Breast epithelium (tissue), 4 donors: ENCODE measurements at regions not wholly inside any gene's neighbourhood (a gene's known extent, or its start where the extent isn't known, plus 50 kb on each side); places are given as distances from the start of the nearest gene placed in this dataset.

Experiments used
- DNase-seq, 2 donors: peaks; one replicate each; pipeline ENCODE4 v3.0.0-alpha.2; 2019; ENCODE audit warnings: low spot score in 2 of 2
- H3K27ac ChIP-seq, 2 donors: fragments of 200-600 bp; sonication (generic) in 1 of 2; one replicate each; pipeline ENCODE4 v1.5.1; 2016 to 2019; ENCODE audit warnings: mild to moderate bottlenecking in 1 of 2
- H3K27me3 ChIP-seq, 2 donors: fragments of 200-600 bp; sonication (generic) in 1 of 2; one replicate each; pipeline versions ENCODE4 v1.5.1 to v1.6.0; 2017 to 2019; ENCODE audit warnings: control low read depth in 1 of 2, mild to moderate bottlenecking in 1 of 2
- H3K36me3 ChIP-seq: fragments of 200-600 bp; one replicate; pipeline ENCODE4 v1.5.1; 2019
- H3K4me1 ChIP-seq, 2 donors: fragments of 200-600 bp; sonication (generic); one replicate each; pipeline ENCODE4 v1.5.1; 2016 to 2019; ENCODE audit warnings: control low read depth in 1 of 2
- H3K4me3 ChIP-seq, 3 donors: fragments of 200-600 bp; sonication (generic); 1 replicate in 2 of 3; 2 replicates in 1 of 3; pipeline ENCODE4 v1.5.1; 2016 to 2019; ENCODE audit warnings: mild to moderate bottlenecking in 3 of 3, moderate library complexity in 2 of 3
- H3K9me3 ChIP-seq, 2 donors: fragments of 200-600 bp; sonication (generic) in 1 of 2; one replicate each; pipeline ENCODE4 v1.5.1; 2016 to 2019; ENCODE audit warnings: control low read depth in 1 of 2
- POLR2A ChIP-seq: fragments of 450-650 bp; IDR thresholded peaks from one replicate; pipeline ENCODE4 v1.6.1; 2016; ENCODE audit warnings: antibody characterized with exemption, mild to moderate bottlenecking, moderate library complexity
- POLR2AphosphoS5 ChIP-seq, 3 donors: sonication (generic); formaldehyde crosslinking; IDR thresholded peaks; one replicate each; pipeline ENCODE4 v1.6.1; 2017; ENCODE audit warnings: antibody characterized with exemption in 3 of 3
- intact Hi-C: fragments of 100-400 bp; cut with DNase I; formaldehyde crosslinking; loops from one replicate; pipeline ENCODE4 v1.15.1; 2023; ENCODE audit warnings: low total_unique reads
- TF ChIP-seq, protein P1 (sequence below), 3 donors: fragments of 450-650 bp; IDR thresholded peaks; one replicate each; pipeline ENCODE4 v1.5.1; 2016 to 2017; ENCODE audit warnings: antibody characterized with exemption in 3 of 3, mild to moderate bottlenecking in 3 of 3, moderate library complexity in 3 of 3

DNA sequence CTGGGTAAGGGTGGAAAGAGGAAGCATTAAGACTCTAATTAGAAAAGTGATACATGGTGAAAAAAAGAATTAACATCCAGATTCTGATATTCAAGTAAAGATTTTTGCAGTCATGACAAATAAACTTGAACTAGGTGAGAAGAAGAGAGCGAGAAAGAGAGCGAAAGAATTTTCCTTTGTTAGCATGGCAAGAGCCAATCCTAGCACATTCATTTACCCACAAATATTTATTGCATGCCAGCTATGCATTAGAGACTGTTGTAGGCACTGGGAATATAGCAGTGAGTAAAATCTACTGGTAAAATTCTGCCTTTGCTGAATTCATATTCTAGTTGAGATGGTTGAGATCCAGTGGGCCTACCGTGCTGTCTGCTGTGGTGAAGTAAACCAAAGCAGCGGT lies 177.9 kb upstream of the DPH6 start:
- Histone ChIP-seq H3K27ac (no peak overlapping the region), H3K9me3 (no peaks in the 10 kb centered on the region), H3K4me1 (no peaks in the 10 kb centered on the region), H3K27me3 (no peaks in the 10 kb centered on the region), H3K36me3 (no peaks in the 10 kb centered on the region), H3K4me3 (no peak overlapping the region)
- DNase-seq: no peak
- intact Hi-C loops: no loop called here
- TF ChIP-seq POLR2AphosphoS5 (IDR thresholded peaks at IDR 0.05) (no peak), POLR2A (no peak)
- TF ChIP-seq, protein P1, sequence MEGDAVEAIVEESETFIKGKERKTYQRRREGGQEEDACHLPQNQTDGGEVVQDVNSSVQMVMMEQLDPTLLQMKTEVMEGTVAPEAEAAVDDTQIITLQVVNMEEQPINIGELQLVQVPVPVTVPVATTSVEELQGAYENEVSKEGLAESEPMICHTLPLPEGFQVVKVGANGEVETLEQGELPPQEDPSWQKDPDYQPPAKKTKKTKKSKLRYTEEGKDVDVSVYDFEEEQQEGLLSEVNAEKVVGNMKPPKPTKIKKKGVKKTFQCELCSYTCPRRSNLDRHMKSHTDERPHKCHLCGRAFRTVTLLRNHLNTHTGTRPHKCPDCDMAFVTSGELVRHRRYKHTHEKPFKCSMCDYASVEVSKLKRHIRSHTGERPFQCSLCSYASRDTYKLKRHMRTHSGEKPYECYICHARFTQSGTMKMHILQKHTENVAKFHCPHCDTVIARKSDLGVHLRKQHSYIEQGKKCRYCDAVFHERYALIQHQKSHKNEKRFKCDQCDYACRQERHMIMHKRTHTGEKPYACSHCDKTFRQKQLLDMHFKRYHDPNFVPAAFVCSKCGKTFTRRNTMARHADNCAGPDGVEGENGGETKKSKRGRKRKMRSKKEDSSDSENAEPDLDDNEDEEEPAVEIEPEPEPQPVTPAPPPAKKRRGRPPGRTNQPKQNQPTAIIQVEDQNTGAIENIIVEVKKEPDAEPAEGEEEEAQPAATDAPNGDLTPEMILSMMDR (IDR thresholded peaks at IDR 0.05): no peak

GRCh38 chr15:35724626-35725025 lies 178.7 kb upstream of the DPH6 start:
- Histone ChIP-seq H3K4me1 (no peaks in the 10 kb centered on the region), H3K36me3 (no peaks in the 10 kb centered on the region), H3K4me3 (no peak overlapping the region), H3K27me3 (no peaks in the 10 kb centered on the region), H3K9me3 (no peaks in the 10 kb centered on the region), H3K27ac (no peak overlapping the region)
- intact Hi-C loops: no loop called here
- no peak for DNase-seq
- TF ChIP-seq, protein P1 (IDR thresholded peaks at IDR 0.05): no peak
- TF ChIP-seq POLR2A (no peak), POLR2AphosphoS5 (IDR thresholded peaks at IDR 0.05) (no peak)

DNA sequence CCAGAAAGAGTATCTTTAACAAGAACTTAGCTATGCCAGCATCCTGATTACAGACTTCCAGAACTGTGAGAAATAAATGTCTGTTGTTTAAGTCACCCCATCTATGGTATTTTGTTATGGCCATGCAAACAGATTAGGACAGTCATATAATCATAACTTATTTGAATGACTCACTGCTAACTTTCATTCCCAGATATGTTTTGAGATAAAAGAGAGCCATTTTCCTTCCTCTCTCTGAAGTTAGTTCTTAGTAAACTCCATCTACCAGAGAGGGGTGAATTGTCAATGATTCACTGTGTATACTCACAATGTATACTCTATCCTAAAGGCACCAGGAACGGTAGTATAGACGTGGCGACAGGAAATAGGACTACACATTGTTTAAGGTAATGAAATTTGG lies 179.4 kb upstream of the DPH6 start:
- no peak overlapping the region for H3K4me3 ChIP-seq
- H3K27ac ChIP-seq: no peak overlapping the region
- TF ChIP-seq POLR2AphosphoS5 (IDR thresholded peaks at IDR 0.05) (no peak), POLR2A (no peak)
- TF ChIP-seq, protein P1 (IDR thresholded peaks at IDR 0.05): no peak
- H3K4me1 ChIP-seq: no peaks in the 10 kb centered on the region
- no peaks in the 10 kb centered on the region for H3K9me3 ChIP-seq
- intact Hi-C loops: no loop called here
- DNase-seq: no peak
- H3K36me3 ChIP-seq: no peaks in the 10 kb centered on the region
- H3K27me3 ChIP-seq: no peaks in the 10 kb centered on the region

DNA sequence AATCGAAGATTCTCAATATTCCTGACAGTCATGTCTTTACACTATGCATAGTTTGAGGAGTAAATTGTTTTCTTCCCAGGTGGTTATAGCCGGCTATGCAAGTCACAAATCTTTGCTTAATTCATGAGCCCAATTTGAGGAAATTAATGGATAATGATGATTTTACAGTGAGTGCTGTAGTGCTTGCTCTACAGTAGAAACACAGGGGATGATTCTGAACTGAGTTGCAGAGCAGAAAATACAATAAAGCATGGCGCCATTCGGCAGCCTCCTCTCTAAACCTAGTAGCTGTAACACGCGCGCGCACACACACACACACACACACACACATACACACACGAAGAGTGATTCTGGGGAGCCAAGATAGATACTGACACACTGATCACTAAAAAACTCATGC lies 181.7 kb upstream of the DPH6 start:
- intact Hi-C loops: no loop called here
- TF ChIP-seq, protein P1 (IDR thresholded peaks at IDR 0.05): no peak
- TF ChIP-seq POLR2A: no peak
- TF ChIP-seq POLR2AphosphoS5 (IDR thresholded peaks at IDR 0.05): no peak
- no peak overlapping the region for H3K27ac ChIP-seq

DNA sequence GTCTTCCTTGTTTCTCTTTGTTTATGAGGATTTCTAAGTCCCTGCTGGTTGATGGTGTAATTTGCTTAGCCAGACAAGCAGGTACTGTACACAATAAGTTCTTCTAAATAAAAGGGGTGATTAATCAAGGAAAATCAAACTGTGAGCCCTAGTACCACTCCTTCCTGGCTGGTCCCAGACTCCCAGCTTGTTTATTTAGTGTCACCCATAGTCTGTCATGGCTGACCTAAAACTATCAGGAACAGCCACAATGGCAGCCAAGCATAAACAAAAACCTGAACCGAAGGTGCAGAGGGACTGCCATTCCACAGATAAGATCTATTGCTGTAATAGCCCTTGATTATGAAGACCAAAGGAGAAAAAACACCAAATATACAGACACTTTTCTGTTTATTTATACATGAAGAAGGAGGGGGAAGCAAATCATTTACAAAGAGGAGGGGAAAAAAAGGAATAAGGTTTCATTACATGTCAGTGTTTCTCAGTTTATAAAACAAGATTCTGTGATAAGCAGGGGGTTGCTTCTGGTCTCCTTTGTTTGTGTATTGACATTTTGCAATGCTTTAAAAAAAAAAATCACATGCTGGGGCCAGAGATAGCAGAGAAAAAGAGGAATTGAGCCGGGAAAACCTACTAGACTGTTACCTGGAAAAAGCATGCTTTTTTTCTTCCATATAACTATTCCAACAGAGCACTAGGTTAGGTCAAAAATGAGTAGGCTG lies 182.4 kb upstream of the DPH6 start:
- Histone ChIP-seq H3K9me3 (no peaks in the 10 kb centered on the region), H3K4me3 (no peak overlapping the region), H3K36me3 (no peaks in the 10 kb centered on the region), H3K27ac (no peak overlapping the region), H3K4me1 (no peaks in the 10 kb centered on the region), H3K27me3 (no peaks in the 10 kb centered on the region)
- no peak for DNase-seq
- intact Hi-C loops: no loop called here
- TF ChIP-seq, protein P1 (IDR thresholded peaks at IDR 0.05): no peak
- no peak for TF ChIP-seq POLR2AphosphoS5 (IDR thresholded peaks at IDR 0.05)
- no peak for TF ChIP-seq POLR2A

More for the DNA sequence above, 181.7 kb upstream of the DPH6 start:
- Histone ChIP-seq H3K27me3 (no peaks in the 10 kb centered on the region), H3K36me3 (no peaks in the 10 kb centered on the region), H3K4me1 (no peaks in the 10 kb centered on the region), H3K4me3 (no peak overlapping the region), H3K9me3 (no peaks in the 10 kb centered on the region)
- no peak for DNase-seq
